Stimulated activated CD8-positive, alpha-beta memory T cell treated with anti-CD3 and anti-CD28 coated beads, Interleukin-15, amount 100 ng/mL, for 1 hour (primary cell): ENCODE measurements at regions not wholly inside any gene's neighbourhood (a gene's known extent, or its start where the extent isn't known, plus 50 kb on each side); places are given as distances from the start of the nearest gene placed in this dataset.

ENCODE experiments used
- DNase-seq: peaks from one replicate; pipeline ENCODE4 v3.0.0-alpha.2; 2020; ENCODE audit warnings: low read depth

DNA sequence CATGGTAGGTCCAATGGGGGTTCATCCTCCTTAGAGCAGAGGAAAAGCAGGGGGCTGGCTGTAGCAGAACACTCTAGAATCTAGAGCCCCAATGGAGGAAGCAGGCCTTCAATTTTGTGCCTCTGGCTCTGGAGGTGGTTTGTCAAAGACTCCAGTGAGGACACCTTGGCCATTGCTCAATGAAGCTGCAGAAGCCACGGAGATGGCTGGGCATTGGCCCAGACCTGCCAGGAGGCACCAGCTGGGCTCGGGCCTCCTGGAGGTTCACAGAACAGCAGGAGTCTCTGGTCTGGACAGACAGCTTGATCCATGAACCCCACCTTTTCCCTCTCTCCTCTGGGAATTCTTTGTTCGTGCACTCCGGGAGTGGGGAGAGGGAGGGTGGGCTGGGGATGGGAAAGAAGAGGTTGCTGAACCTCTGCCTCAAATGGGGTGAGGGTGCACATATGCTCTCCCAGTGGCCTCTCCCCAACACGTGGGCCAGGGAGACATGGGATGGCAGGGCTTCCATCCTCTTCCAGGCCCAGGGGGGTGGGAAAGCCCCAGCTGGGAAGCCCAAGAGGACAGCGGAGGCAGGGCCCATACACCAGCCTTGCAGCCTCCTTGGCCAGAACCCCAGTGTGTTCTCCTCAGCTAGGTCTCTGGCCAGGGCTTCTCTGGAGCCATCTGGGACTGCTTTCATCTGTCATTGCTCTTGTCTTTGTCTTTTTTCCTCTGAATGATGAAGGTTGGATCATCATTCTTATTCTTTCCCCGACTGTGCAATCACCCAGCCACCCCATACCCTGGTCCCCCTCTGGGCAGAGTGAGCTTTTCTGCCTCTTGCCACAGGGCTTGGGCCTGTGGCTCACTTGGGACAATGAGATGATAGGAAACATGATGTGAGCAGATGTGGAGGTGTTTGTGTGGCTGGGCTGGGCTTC is 1019.4 kb downstream of the BRD1 start:
- no peak for DNase-seq

DNA sequence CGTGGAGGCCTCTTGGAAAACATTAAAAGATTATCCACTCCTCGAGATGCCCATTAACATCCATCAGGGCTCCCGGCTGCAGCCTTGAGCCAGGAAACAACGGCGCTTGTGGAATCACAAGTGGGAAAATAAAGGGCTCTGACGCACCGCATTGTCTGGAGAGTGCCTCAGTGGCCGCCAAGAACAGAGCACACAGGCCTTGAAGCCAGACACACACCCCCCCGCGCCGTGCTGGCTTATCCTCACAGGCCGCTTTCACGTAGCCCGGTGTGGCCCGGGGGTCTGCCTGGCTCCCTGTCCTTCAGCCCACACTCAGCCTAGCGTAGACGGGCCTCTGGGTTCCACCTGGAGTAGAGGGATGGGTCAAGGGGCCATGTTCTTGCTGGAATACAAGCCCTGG is 1020.5 kb downstream of the BRD1 start:
- no peak for DNase-seq

DNA sequence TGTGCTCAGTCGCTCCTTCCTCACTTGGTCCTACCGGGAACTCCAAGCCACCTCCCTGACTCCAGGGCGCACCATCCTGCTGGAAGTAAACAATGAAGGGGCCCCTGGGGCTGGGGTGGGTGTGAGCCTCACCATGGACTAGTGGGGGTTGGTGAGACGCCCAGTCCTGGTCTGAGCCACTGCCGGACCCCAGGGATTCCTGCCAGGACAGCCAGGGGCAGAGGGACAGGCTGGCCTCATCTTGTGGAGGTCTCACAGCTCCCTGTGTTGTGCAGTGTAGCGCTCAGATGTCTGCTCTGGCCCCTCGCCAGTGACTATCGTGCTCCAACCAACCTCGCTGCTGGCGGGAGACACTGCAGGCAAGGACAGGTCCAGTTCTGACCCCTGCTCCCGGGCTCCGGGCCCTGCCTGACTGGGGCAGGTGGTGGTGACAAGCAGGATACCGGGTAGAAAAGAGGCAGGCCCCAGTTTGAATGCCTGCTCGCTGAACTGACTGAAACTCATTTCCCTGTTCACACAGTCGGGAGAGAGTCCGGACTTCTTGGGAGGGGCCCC is 1021.4 kb downstream of the BRD1 start:
- DNase-seq: no peak

DNA sequence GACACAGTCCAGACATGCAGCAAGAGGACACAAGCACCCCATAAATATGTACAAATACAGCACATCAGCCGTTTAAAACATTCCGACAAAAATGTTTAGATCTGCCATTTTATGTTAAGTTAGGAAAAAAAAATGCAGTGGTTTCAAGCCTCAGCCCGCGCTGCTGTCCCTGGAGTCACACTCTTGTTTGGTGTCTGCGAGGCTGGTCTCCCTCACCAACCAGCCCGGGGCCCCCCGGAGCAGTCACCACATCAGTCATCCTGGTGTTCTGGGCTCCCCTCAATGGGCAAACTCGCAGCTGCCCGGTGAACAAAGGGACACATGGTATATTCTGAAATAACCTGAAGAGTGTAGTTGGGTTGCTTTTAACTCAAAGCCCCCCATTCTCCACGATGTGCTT is 1022.2 kb downstream of the BRD1 start:
- no peak for DNase-seq

DNA sequence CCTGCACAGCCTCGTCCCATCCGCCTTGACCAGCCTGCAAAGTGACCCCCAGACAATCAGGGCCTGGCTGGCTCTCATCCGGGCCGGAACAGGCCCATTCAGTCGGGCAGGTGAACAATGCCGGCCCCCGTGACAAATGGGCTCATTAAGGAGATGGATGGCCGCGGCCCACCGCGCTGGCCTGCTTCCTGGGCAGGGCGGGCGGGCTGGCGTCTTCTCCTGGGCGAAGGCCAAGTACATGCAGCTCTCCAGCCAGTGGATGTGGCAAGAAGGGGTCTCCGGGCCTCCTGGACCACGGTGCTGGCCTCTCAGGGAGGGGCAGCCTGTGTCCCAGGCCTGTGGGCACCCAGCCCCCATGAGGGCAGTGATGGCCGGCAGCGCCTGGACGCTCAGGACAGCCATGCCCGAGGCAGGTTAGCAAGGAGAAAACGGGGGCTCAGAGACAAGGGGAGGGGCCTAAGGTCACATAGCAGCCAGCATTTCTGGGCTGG is 1022.8 kb downstream of the BRD1 start:
- DNase-seq: no peak

DNA sequence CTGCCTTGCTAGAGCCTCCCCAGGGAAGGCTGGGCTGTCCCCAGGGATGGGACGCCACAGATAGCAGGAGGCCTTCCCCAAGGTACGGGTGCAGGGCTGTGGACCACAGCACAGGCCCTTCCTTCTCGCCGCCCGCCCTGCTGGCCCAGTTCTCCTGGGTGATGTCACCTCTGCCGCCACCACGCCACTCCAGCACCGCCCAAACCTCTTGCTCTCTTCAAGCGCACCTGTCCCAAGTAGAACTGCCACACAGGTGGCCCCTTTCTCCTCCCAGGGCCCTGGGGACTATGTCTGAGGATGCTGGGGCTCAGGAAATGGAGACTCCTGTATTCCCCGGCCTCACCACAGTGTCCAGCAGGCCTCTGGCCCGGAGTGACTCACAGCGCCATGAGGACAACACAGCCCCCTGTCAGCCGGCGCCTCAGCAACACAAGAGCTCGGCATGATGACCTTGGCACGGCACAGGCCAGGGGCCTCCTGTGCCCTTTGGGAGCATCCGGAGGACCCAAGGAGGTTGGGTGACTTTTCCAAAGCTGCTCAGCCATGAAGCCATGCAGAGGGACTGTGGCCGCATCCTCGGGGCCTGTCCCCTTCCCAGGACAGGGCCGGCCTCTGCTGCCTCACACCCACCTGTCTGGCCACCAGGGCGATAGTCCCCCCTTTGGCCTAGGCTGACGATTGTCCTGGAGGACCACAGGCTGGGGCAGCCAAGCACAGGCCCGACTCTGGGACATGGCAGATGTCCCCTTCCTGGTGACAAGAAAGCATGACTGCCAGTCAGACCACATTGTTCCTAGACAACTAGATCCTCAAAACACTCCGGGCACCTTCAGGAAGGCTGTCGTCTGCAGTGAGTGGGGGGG is 1023.5 kb downstream of the BRD1 start:
- no peak for DNase-seq

DNA sequence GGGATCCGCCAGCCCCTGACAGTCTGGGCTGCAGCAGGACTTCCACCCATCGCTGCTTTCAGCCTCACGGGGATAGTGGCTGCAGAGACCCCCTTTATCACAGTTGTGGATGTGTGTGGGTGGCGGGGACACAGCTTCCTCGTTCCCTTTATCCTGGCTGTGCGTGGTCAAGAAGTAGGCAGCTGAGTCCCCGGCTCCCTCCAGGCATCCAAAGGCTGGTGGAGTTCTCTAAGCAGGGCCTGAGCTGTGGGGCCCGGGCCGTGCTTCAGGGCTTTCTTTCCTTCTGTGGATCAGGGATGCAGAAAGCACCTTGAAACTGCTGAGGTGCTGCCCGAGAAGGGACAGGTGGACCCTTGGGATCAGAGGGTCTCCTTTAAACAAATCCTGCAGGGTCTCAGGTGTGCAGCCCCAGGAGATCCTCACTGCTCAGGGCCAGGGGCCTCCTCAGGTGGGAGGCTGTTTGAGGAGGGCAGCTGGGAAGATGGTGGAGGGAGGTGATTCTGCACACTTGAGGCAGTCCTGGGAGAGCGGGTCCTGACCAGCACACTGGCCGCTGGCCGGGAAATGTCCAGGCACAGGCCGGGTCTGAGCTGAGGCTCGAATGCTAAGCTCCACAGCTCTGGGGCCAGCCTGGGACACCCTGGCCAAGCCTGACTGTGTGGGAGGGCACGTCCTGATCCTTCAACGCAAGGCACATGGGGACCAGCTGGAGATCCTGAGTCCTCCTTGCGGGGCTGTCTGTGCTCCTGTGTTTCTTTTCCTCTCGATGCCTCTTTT is 1024.3 kb downstream of the BRD1 start:
- DNase-seq: no peak

DNA sequence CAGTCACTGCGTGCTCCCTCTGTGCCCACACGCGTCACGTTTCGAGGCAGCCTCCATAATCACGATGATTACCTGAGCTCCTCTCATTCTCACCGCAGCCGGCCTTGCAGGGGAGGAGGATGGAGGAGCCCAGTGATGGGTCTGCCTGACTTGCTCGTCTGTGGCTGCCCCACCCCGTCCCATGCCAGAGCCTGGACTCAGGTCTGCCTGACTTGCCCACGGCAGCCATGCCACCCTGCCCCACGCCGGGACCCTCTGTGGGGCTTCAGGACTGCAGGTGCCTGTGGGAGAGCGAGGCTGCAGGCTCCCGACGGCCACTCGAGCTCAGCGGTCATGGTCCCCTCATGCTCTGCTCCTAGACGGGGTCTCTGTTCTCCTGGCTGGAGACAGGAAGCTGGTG is 1025.1 kb downstream of the BRD1 start:
- no peak for DNase-seq

DNA sequence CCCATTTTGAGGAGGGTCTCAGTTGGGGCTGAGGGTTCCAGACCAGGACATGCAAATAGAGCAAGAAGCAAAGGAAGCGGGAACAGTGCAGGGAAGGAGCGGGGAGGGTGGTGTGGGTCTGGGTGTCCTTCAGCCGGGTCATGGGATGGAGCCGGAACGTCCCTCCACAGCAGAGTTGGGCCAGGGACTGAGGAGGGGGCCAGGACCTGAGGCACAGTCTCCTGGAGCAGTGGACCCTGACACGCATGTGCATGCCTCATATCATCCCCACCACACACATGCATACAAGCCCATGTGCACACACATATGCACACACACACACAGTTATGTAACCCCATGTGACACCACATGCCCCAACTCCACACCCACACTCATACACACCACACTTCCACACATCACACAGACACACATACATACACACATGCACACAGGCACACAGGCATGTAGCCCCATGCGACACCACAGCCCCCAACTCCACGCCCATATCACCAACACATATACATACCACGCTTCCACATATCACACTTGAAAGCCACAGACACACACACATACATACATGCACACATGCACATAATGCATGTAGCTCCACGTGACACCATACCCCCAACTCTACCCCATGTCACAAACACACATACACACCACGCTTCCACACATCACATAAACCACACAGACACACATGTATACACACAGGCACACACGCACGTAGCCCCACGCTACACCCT is 1026.6 kb downstream of the BRD1 start:
- no peak for DNase-seq

DNA sequence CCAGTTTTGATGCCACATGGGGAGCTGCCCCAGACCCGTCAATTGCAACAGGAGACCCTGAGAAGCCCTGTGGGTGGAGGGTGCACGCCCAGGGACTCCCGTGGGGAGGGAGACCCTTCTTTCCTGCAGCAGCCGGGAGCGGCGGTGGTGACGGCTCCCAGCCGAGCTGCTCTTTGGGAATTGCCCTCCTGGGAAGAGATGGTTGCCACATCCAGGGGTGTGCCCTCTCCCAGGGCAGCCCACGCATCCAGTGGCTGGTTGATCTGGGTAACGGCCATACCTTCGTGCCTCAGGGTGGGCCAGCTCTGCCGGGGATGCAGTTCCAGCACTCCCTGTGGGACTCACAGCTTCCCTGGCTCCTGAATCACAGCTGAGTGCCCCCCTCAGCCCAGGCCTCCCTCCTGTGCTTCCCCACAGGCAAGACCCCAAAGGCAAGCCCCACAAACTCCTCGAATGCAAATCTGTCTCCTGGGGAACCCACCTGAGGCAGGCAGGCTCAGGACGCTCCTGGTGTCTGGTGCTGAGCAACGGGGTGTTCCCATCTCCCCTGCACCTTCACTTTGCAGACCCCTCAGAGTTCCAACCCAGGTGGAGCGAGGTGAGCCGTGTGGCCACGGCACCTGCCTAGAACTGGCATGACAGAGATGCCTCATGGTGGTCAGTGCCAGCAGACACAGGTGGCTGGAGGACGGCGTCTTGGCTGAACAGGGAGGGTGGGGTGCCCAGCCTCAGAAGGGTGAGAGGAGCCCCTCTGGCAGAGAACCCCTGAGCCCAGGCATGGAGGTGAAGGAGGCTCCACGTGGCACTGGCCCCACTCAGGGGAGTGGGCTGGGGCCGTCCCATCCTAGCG is 1027.4 kb downstream of the BRD1 start:
- DNase-seq: no peak

DNA sequence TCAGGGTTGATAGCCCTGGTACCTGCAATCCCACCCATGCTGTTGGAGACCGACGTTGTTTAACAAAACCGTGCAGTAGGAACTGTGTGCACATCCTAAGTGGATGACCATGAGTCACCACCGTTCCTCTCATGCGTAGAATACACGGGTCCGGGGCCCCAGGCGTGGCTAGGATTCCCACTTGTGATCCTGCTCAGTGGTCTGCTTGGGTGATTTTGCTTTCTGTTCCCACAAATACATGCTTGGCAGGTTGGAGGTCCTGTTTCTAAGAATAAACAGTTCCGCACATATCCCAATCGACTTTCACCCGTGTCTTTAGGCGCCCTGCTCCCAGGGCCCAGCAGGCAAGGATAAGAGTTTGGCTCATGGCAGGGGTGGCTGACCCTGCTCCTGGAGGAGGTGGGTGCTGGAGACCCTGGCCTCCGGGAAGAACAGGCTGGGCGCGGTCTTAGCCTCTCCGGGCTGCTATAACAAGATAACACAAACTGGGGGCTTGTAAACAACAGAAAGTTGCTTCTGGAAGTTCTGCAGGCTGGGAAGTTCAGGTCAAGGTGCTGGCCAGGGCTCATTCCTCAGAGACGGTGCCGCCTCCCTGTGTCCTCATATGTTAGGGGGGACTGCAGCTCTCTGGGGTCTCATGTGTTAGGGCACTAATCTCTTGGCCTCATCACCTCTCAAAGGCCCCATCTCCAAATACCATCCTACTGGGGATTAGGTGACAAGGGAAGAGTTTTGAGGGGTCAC is 1028.3 kb downstream of the BRD1 start:
- no peak for DNase-seq

DNA sequence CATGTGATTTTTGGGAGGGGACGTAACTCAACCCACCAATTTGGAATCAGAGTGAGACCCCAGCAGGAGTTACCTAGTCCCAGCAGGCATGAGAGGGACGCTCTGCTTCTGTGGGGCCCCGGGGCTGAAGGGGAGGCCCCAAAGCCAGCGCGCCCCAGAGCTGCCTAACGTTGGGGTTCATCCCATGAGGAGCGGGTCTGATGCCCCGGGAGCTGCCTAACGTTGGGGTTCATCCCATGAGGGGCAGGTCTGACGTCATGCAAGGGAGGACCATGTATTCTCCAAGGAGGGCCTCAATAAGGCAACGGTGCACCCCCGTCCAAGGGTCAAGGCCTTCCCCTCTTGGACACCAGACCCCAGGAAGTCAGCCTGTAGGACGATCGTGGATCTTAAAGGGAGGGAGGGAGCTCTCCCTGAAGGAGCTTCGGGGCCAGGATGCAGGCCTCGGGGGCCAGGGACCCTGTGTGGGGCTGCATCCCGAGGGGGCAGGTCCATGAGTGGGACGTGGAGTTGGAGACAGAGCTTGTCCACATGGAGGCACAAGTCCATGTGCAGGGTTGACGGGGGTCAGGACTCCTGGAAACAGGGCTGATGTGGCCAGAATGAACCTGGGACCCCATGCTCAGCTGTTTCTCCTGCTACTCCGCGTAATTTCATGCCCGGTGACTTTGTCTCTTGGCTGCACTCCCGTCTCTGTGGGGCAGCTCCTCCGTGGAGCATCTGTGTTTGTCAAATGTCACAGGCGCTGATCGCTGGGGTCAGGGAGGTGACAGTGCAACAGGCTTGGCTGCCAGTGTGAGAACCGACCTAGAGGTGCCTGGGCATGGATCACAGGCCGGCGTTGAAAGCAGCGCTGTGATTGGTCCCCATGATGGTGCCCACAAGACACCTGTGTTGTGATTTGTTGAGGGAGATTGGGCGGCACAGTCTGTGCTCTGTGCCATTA is 1029.1 kb downstream of the BRD1 start:
- DNase-seq: no peak

DNA sequence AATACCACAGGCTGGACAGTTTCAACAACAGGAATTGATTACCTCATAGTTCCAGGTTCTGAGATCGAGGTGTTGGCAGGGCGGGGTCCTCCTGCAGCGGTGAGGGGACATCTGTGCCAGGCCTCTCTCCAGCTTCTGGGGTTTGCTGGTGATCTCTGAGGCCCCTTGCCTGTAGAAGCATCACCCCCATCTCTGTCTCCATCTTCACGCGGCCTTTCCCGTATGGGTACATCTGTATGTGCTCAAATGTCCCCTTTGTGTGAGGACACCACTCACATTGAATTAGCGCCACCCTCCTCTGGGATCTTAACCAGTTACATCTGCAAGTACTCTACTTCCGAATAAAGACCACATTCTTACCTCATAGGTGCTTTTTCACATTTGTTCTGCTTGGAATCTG is 1029.9 kb downstream of the BRD1 start:
- DNase-seq: no peak

DNA sequence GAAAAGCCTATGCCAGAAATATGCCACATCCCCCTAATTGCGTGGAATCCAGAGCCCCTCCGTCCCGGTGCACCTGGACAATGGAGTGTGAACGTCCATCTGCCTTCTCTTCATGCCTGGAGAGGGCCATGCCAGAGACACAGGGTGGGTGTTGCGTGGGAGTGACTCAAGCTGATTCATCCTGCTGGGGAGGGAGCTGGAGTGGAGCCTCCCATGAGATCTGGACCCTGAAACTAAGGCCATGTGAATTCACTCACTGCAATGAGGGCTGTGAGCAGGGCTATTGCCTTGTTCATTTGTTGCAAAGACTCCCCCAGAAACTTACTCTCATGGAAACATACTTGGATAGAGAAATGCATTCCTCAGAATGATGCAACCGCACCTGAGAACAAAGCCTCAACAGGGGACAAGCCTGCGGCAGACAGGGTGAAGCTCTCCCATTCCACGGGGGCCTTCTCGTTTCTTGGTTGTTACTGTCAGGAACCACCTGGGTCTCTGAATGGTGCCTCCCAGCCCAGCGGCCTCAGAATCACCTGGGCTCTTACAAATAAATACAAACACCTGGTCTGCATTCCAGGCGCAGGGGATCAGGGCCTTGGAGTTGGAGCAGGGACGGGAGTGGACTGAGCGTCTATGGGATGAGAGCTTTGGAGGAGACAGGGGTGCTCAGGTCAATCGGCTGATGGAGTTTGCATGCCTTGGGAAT is 1031.2 kb downstream of the BRD1 start:
- no peak for DNase-seq

DNA sequence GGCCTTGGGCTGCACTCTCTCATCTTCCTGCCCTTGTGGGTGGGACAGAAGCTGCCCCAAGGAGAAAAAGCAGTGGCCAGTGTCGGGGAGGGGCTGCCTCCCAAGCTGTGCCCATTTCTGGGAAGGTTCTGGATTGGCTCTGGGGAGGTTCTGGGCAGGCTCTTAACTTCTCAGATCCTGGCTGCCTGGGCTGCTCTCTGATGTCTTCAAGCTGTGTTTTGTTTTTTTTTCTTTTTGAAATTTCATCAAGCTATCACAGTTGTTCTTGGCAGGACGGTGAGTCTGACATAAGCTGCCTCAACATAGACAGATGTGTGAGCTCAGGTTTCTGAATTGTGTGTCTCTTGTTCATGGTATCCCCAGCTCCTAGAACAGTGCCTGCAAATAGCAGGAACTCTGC is 1032.0 kb downstream of the BRD1 start:
- no peak for DNase-seq

DNA sequence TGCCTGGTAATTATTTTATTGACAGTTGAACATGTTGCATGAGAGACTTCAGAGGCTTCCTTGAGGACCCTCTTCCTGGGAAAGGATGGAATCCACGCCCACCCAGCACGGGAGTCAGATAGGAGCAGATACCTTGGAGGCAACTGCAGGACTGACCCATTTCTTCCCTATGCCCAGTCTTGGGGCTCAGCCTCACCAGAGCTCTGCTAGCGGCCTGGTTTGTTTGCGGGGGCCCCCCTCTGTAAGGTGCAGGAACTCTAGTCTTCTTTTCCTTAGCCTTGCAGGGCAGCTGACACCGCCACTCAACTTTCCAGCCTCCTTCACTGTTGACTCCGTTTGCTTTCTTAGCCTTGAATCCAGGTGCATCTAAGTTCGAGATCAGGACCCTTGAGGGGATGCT is 1032.8 kb downstream of the BRD1 start:
- no peak for DNase-seq

DNA sequence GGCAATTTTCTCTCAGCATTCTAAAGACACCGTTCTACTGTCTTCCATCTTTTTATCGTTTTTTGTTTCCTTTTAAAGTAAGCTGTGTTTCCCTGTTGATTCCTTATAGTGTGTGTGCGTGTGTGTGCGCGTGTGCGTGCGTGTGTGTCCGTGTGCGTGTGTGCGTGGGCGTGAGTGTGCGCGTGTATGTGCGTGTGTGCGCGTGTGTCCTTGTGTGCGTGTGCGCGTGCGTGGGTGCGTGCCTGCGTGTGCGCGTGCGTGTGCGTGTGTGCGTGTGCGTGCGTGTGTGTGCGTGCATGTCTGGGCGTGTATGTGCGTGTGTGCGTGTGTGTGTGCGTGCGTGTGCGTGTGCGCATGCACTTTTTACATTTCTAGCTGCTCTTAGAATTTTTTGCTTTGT is 1033.7 kb downstream of the BRD1 start:
- no peak for DNase-seq

DNA sequence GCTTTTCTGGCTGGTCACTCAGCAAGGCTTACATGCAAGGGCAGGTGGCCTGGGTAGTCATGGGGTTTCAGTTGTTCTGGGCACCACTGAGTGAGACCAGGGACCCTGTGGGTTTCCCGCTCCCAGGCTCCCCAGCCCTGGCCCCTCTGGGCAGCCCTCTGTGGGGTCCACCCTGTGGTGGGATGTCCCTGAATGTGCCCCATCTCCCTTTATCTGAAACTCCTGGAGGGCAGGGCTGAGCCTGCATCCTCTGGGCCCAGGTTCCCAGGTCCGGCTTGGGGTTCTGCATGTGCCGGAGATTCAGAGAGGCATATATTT is 1041.0 kb downstream of the BRD1 start:
- DNase-seq: no peak
